MM.1S (cell line): ENCODE measurements at regions not wholly inside any gene's neighbourhood (a gene's known extent, or its start where the extent isn't known, plus 50 kb on each side); places are given as distances from the start of the nearest gene placed in this dataset.

Experiments used
- CTCF ChIP-seq: fragments of 300-600 bp; sonication (generic); IDR thresholded peaks from 2 replicates; pipeline ENCODE4 v1.5.1; 2016; ENCODE audit warnings: antibody characterized with exemption, low read length, mixed read lengths
- EZH2 ChIP-seq: fragments of 300-600 bp; sonication (generic); optimal IDR thresholded peaks from 2 replicates; pipeline ENCODE3; 2017; ENCODE audit warnings: low read depth, mild to moderate bottlenecking, antibody characterized with exemption, low read length, mixed read lengths
- EZH2phosphoT487 ChIP-seq: fragments of 300-600 bp; sonication (generic); IDR thresholded peaks from 2 replicates; pipeline ENCODE4 v1.6.1; 2018; ENCODE audit warnings: antibody characterized with exemption, low read length

- no peak for TF ChIP-seq EZH2
- TF ChIP-seq CTCF: no peak
- TF ChIP-seq EZH2phosphoT487: no peak
Measured at GRCh38 chr4:38230821-38231563, 270.8 kb downstream of the PTTG2 start.
